Karpas-422 (cell line): ENCODE measurements at regions not wholly inside any gene's neighbourhood (a gene's known extent, or its start where the extent isn't known, plus 50 kb on each side); places are given as distances from the start of the nearest gene placed in this dataset.

Experiments
- DNase-seq: peaks from one replicate; pipeline ENCODE4 v3.0.0-alpha.2; 2015
- H2AFZ ChIP-seq: fragments of 200-600 bp; sonication (generic); 2 replicates; pipeline ENCODE4 v1.6.1; 2014; ENCODE audit warnings: antibody characterized with exemption, low read length, mixed read lengths
- H3K27ac ChIP-seq: fragments of 200-600 bp; sonication (generic); 2 replicates; pipeline ENCODE4 v1.5.1; 2014; ENCODE audit warnings: mild to moderate bottlenecking, low read length, moderate library complexity
- H3K27me3 ChIP-seq: fragments of 200-600 bp; sonication (generic); 2 replicates; pipeline ENCODE4 v1.6.1; 2014; ENCODE audit warnings: low read length, mixed read lengths
- H3K36me3 ChIP-seq: fragments of 200-600 bp; sonication (generic); 2 replicates; pipeline ENCODE4 v1.6.1; 2014; ENCODE audit warnings: low read length, mixed read lengths; ENCODE audit not compliant: insufficient read depth
- H3K4me1 ChIP-seq: fragments of 200-600 bp; sonication (generic); 2 replicates; pipeline ENCODE4 v1.6.1; 2014; ENCODE audit warnings: mild to moderate bottlenecking, low read length, mixed read lengths
- H3K4me2 ChIP-seq: fragments of 200-600 bp; sonication (generic); 2 replicates; pipeline ENCODE4 v1.6.1; 2014; ENCODE audit warnings: low read length, low read depth, mild to moderate bottlenecking; ENCODE audit not compliant: poor library complexity, severe bottlenecking
- H3K4me3 ChIP-seq: fragments of 200-600 bp; sonication (generic); 2 replicates; pipeline ENCODE4 v1.5.1; 2014; ENCODE audit warnings: mild to moderate bottlenecking, antibody characterized with exemption, low read length, mixed read lengths
- H3K79me2 ChIP-seq: fragments of 200-600 bp; sonication (generic); 2 replicates; pipeline ENCODE4 v1.6.1; 2014; ENCODE audit warnings: mild to moderate bottlenecking, low read length, mixed read lengths
- H3K9ac ChIP-seq: fragments of 200-600 bp; sonication (generic); 2 replicates; pipeline ENCODE4 v1.6.0; 2014; ENCODE audit warnings: low read length
- H3K9me2 ChIP-seq: fragments of 200-600 bp; sonication (generic), shearing (Covaris generic); replicated peaks from 2 replicates; pipeline ENCODE4 v1.6.0; 2014; ENCODE audit warnings: mild to moderate bottlenecking, low read length, moderate library complexity; ENCODE audit not compliant: insufficient read depth
- H3K9me3 ChIP-seq: fragments of 300-700, 200-600 bp; sonication (generic); 2 replicates; pipeline ENCODE4 v1.6.1; 2014; ENCODE audit warnings: low read length, mixed read lengths
- H4K20me1 ChIP-seq: fragments of 200-600 bp; sonication (generic); 2 replicates; pipeline ENCODE4 v1.6.1; 2014; ENCODE audit warnings: mild to moderate bottlenecking, antibody characterized with exemption, low read length, low read depth; ENCODE audit not compliant: insufficient read depth

DNA sequence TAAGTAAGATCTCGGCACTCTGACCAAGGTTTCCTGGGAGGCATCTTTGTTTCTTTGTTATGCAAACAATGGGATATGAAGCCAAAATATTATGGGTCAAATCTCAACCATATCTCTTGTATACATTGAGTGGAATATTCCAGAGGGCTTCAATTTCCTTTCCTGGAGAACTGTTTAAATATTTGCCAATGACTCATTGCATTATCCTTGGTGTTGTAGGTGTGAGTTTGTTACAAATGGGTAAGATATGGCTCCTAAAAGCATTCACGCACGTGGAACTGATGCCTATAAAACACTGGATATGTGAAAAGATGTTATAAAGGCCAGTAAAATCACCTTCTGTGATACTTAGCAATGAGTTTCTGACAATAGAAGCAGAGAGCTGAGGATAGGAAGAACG, 150.5 kb upstream of the WDR1 start:
- Histone ChIP-seq H3K79me2 (no peaks in the 10 kb centered on the region), H3K9me3 (no peaks in the 10 kb centered on the region), H3K4me3 (no peak overlapping the region), H2AFZ (no peak overlapping the region), H3K4me1 (no peaks in the 10 kb centered on the region), H3K9me2 (no peaks in the 10 kb centered on the region), H4K20me1 (no peaks in the 10 kb centered on the region), H3K27ac (no peak overlapping the region), H3K9ac (no peak overlapping the region), H3K36me3 (no peaks in the 10 kb centered on the region), H3K27me3 (no peaks in the 10 kb centered on the region), H3K4me2 (no peak overlapping the region)
- DNase-seq: no peak

DNA sequence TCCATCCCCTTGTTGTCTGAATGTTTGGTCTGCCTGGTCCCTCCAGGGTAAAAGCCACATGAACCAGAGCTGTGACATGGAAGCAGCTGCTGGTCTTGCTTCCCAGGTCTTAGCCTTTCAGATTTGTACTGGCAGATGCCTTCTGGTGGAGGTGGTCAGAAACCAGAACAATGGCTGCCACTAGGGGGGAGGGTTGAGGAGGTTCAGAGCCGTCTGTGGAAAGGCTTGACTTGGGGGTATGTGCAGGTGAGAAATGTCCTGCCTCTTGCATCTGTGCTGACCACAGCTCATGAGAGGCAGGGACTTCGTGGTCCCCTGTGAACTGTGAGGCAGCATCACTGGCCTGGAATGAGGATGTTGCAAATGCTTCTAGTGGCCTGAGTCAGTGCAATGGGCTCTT, 144.2 kb upstream of the WDR1 start:
- Histone ChIP-seq H3K36me3 (no peaks in the 10 kb centered on the region), H2AFZ (no peak overlapping the region), H3K9ac (no peak overlapping the region), H3K9me2 (no peaks in the 10 kb centered on the region), H3K9me3 (no peaks in the 10 kb centered on the region), H3K4me2 (no peak overlapping the region), H3K4me1 (no peaks in the 10 kb centered on the region), H3K79me2 (no peaks in the 10 kb centered on the region), H3K27ac (no peak overlapping the region), H3K4me3 (no peak overlapping the region), H3K27me3 (no peaks in the 10 kb centered on the region), H4K20me1 (no peaks in the 10 kb centered on the region)
- DNase-seq: no peak

DNA sequence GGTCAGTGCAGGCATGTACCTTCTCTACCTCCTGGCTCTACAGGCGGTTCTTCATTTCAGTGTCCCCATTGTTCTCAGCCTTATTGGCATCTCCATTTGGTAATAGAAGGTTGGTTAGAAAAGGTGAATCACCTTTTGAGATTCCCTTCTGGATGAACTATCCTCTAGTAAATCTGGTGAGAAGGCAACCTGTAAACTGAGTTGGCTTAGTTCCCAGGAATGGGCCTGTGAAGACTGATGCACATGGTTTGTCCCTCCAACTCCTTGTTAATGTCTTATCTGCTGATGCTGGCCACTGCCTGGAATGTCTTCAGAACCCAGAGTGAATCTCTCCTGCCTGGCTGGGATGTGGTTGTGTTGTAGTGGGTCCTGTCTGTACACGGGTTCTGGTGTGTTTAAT, 143.4 kb upstream of the WDR1 start:
- Histone ChIP-seq H3K9me2 (no peaks in the 10 kb centered on the region), H3K27ac (no peak overlapping the region), H3K9me3 (no peaks in the 10 kb centered on the region), H3K4me3 (no peak overlapping the region), H3K36me3 (no peaks in the 10 kb centered on the region), H4K20me1 (no peaks in the 10 kb centered on the region), H2AFZ (no peak overlapping the region), H3K4me2 (no peak overlapping the region), H3K9ac (no peak overlapping the region), H3K27me3 (no peaks in the 10 kb centered on the region), H3K4me1 (no peaks in the 10 kb centered on the region), H3K79me2 (no peaks in the 10 kb centered on the region)
- DNase-seq: no peak

DNA sequence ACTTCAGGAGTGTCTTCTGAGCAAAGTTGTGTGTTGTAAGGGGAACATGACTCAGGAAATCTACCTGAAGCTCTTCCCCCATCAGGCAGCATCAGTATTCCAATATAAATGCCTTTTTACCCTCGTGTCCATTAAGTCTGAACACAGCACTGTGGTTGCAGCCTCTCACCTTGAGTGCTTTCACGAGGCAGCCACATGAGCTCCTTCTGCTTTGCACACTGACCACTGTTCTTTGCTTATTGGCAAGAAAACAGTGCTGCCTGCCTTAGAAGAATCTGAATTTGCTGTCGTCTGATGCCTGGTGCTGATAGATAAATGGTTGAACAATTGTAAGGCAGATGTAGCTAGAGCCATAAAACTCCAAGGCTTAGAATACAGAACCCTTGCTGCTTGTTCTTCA, 139.6 kb upstream of the WDR1 start:
- no peak overlapping the region for H3K27ac ChIP-seq
- no peaks in the 10 kb centered on the region for H3K27me3 ChIP-seq
- H3K4me2 ChIP-seq: no peak overlapping the region
- H3K9me2 ChIP-seq: no peaks in the 10 kb centered on the region
- no peaks in the 10 kb centered on the region for H3K79me2 ChIP-seq
- no peaks in the 10 kb centered on the region for H3K9me3 ChIP-seq
- no peak overlapping the region for H3K9ac ChIP-seq
- 0 out of 2 replicates have a peak, but pooled peaks cover 2% of the 10 kb centered on the region for H4K20me1 ChIP-seq
- no peak overlapping the region for H2AFZ ChIP-seq
- DNase-seq: no peak
- H3K4me3 ChIP-seq: no peak overlapping the region
- no peaks in the 10 kb centered on the region for H3K36me3 ChIP-seq
- H3K4me1 ChIP-seq: no peaks in the 10 kb centered on the region

DNA sequence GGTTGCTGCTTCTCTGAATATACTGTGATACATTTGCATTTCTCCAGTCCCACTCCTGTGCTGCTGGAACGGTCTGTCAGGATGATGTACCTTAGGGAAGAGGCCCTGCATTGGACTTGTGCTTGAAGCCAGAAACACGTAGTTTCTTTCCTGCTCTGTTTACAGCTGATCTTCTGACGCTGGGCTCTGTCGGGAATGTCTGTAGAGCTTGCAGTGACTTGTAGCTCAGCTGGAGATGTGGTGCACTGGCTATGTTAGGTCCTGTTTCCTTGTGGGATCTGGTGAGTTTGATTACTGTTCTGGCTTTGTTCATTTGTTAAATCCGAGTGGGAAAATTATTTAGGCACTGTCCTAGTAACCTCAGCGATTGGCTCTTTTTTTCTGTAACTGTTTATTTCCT, 137.2 kb upstream of the WDR1 start:
- no peak for DNase-seq
- Histone ChIP-seq H3K36me3 (no peaks in the 10 kb centered on the region), H3K4me3 (no peak overlapping the region), H3K27me3 (no peaks in the 10 kb centered on the region), H3K4me2 (no peak overlapping the region), H3K79me2 (no peaks in the 10 kb centered on the region), H3K27ac (no peak overlapping the region), H3K9me2 (no peaks in the 10 kb centered on the region), H2AFZ (no peak overlapping the region), H3K9me3 (no peaks in the 10 kb centered on the region), H3K4me1 (no peaks in the 10 kb centered on the region), H3K9ac (no peak overlapping the region), H4K20me1 (0 out of 2 replicates have a peak, but pooled peaks cover 2% of the 10 kb centered on the region)

DNA sequence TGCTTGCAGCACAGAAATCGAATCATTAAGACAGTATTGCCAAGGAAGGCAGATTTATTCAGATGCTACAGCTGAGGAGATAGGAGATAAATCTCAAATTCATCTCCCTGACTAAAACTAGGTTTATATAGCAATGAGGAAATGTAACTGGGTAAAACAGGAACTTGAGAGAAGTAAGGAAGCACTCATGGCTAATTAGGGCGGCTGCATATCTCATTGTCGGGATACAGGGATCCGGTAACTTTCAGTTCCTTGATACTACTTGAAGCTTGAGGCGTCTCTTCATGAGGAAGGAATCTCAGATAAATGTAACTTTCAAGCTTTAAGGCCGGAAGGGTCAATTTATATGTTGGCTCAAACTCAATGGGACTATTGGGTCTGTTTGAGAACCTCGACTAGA, 129.2 kb upstream of the WDR1 start:
- Histone ChIP-seq H3K36me3 (no peaks in the 10 kb centered on the region), H3K9me2 (no peaks in the 10 kb centered on the region), H3K79me2 (no peaks in the 10 kb centered on the region), H3K9me3 (no peaks in the 10 kb centered on the region), H4K20me1 (no peaks in the 10 kb centered on the region), H3K27me3 (no peaks in the 10 kb centered on the region), H3K4me3 (no peak overlapping the region), H3K27ac (no peak overlapping the region), H3K4me2 (no peak overlapping the region), H2AFZ (no peak overlapping the region), H3K9ac (no peak overlapping the region), H3K4me1 (no peaks in the 10 kb centered on the region)
- DNase-seq: no peak

DNA sequence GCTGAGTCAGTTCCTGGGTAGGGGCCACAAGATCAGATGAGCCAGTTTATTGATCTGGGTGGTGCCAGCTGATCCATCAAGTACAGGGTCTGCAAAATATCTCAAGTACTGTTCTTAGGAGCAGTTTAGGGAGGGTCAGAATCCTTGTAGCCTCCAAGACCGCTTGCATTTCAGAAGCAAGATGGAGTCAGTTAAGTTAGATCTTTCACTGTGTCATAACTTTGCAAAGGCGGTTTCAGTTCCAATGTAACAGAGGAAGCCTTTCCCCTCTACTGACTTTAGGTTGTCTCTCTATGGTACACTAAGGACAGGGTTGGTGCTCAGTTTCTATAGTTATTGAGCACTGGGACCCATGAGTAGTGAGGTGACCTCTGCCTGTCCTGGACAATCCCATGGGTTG, 127.3 kb upstream of the WDR1 start:
- no peaks in the 10 kb centered on the region for H4K20me1 ChIP-seq
- H3K79me2 ChIP-seq: no peaks in the 10 kb centered on the region
- no peaks in the 10 kb centered on the region for H3K36me3 ChIP-seq
- H3K4me3 ChIP-seq: no peak overlapping the region
- H3K9me3 ChIP-seq: no peaks in the 10 kb centered on the region
- H3K27me3 ChIP-seq: no peaks in the 10 kb centered on the region
- no peak overlapping the region for H3K4me2 ChIP-seq
- no peak for DNase-seq
- no peaks in the 10 kb centered on the region for H3K9me2 ChIP-seq
- H3K9ac ChIP-seq: no peak overlapping the region
- no peak overlapping the region for H3K27ac ChIP-seq
- no peaks in the 10 kb centered on the region for H3K4me1 ChIP-seq
- no peak overlapping the region for H2AFZ ChIP-seq

DNA sequence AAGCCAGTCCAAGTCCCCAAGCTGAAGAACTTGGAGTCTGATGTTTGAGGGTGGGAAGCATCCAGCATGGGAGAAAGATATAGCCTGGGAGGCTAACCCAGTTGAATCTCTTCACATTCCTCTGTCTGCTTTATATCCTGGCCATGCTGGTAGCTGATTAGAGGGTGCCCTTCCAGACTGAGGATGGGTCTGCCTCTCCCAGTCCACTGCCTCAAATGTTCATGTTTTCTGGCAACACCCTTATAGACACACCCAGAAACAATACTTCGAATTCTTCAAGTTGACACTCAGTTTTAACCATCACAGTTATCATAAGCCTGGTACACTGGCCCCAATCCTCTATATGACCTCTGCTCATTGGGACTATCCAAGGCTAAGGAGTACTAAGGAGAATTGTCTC, 124.1 kb upstream of the WDR1 start:
- Histone ChIP-seq H3K9ac (no peak overlapping the region), H2AFZ (no peak overlapping the region), H3K4me2 (no peak overlapping the region), H3K4me1 (no peaks in the 10 kb centered on the region), H4K20me1 (no peaks in the 10 kb centered on the region), H3K27ac (no peak overlapping the region), H3K4me3 (no peak overlapping the region), H3K27me3 (no peaks in the 10 kb centered on the region), H3K9me3 (no peaks in the 10 kb centered on the region), H3K79me2 (no peaks in the 10 kb centered on the region), H3K36me3 (no peaks in the 10 kb centered on the region), H3K9me2 (no peaks in the 10 kb centered on the region)
- no peak for DNase-seq

DNA sequence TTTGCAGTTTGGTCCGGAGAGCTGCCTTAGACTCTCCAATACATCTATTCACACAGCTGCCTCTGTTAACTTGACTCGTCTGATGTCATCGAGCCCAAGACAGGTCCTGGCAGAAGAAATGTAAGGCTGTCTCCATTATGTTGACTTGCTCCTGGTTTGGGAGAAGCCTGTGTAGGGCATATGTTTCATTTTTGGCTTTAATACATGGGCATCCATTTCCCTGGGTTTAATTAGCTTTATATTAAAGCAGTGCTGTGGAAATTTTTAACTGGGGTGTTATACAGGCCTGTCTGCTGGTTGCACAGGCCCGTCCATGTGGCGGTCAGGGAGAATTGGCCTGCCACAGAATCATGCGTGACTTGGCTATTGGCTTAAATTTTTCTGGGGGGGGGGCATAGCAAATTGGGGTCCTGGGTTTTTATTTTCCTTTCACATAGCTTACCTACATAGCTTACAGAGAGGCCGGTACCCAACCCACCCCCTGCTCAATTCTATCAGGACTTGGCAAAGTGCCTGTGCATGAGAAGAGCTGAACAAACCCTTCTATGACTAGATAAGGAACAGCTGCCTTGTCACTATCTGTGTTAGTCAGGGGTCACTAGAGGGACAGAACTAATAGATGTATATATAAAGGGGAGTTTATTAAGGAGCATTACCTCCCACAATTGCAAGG, 123.5 kb upstream of the WDR1 start:
- no peak overlapping the region for H3K27ac ChIP-seq
- H3K9ac ChIP-seq: no peak overlapping the region
- no peaks in the 10 kb centered on the region for H3K4me1 ChIP-seq
- no peak overlapping the region for H2AFZ ChIP-seq
- no peaks in the 10 kb centered on the region for H3K36me3 ChIP-seq
- no peaks in the 10 kb centered on the region for H3K27me3 ChIP-seq
- no peak overlapping the region for H3K4me2 ChIP-seq
- no peak for DNase-seq
- H3K4me3 ChIP-seq: no peak overlapping the region
- no peaks in the 10 kb centered on the region for H3K9me2 ChIP-seq
- H4K20me1 ChIP-seq: no peaks in the 10 kb centered on the region
- no peaks in the 10 kb centered on the region for H3K9me3 ChIP-seq
- no peaks in the 10 kb centered on the region for H3K79me2 ChIP-seq
